H1 (cell line): ENCODE measurements at regions not wholly inside any gene's neighbourhood (a gene's known extent, or its start where the extent isn't known, plus 50 kb on each side); places are given as distances from the start of the nearest gene placed in this dataset.

ENCODE experiments used
- CTCF ChIA-PET: fragments of 300-600 bp; sonication (Branson Sonifier 250); formaldehyde crosslinking; loops from one replicate; lab custom pipeline; 2021; ENCODE audit not compliant: partially characterized antibody; lab: Charles Lee
- POLR2A ChIA-PET: fragments of 300-600 bp; sonication (Branson Sonifier 250); formaldehyde crosslinking; loops from one replicate; lab custom pipeline; 2021; ENCODE audit warnings: inconsistent platforms; ENCODE audit not compliant: partially characterized antibody; lab: Charles Lee
- DNase-seq, 2 experiments: peaks; one replicate each; pipeline versions ENCODE4 v3.0.0 to v3.0.0-alpha.2; 2010 to 2022; ENCODE audit warnings: low spot score in 2 of 2, low read depth in 1 of 2, mixed read lengths in 1 of 2
- FAIRE-seq: peaks from 2 replicates; lab custom pipeline; 2011; peaks lifted over from hg19 to GRCh38; lab: Jason Lieb, UNC
- H2AFZ ChIP-seq: 2 replicates; pipeline ENCODE4 v1.8.1; 2012; ENCODE audit warnings: low read length, inconsistent platforms
- H2AK5ac ChIP-seq: 2 replicates; pipeline ENCODE4 v1.6.1; 2013; ENCODE audit warnings: low read depth, low read length
- H2BK120ac ChIP-seq: replicated peaks from 2 replicates; pipeline ENCODE3; 2013; ENCODE audit warnings: low read depth, low read length, inconsistent platforms
- H2BK12ac ChIP-seq: 2 replicates; pipeline ENCODE4 v1.6.1; 2013; ENCODE audit warnings: low read depth, low read length
- H2BK15ac ChIP-seq: 2 replicates; pipeline ENCODE4 v1.6.1; 2013; ENCODE audit warnings: low read length
- H2BK20ac ChIP-seq: 2 replicates; pipeline ENCODE4 v1.6.1; 2013; ENCODE audit warnings: low read length
- H2BK5ac ChIP-seq: 2 replicates; pipeline ENCODE4 v1.6.1; 2013; ENCODE audit warnings: low read depth, low read length
- H3K14ac ChIP-seq: 2 replicates; pipeline ENCODE4 v1.6.1; 2013; ENCODE audit warnings: inconsistent platforms; ENCODE audit not compliant: insufficient read length
- H3K18ac ChIP-seq: 2 replicates; pipeline ENCODE4 v1.6.1; 2013; ENCODE audit warnings: low read length; ENCODE audit errors: extremely low read depth
- H3K23ac ChIP-seq: 2 replicates; pipeline ENCODE4 v1.6.1; 2013; ENCODE audit warnings: inconsistent platforms; ENCODE audit not compliant: insufficient read length
- H3K23me2 ChIP-seq: 2 replicates; pipeline ENCODE4 v1.6.1; 2013; ENCODE audit warnings: low read depth, low read length
- H3K27ac ChIP-seq: 2 replicates; pipeline ENCODE4 v1.6.1; 2011; ENCODE audit warnings: low read depth, low read length, inconsistent platforms
- H3K27me3 ChIP-seq, 4 experiments: replicated peaks in 1 of 4; 1 replicate in 1 of 4; 2 replicates in 3 of 4; pipeline versions ENCODE4 v1.6.1 to v1.8.1; 2011 to 2013; ENCODE audit warnings: low read length in 3 of 4, mild to moderate bottlenecking in 3 of 4, inconsistent platforms in 2 of 4, mixed read lengths in 2 of 4, moderate library complexity in 1 of 4; ENCODE audit not compliant: control insufficient read depth in 3 of 4, insufficient read depth in 3 of 4; ENCODE audit errors: extremely low read depth in 1 of 4
- H3K36me3 ChIP-seq, 4 experiments: 2 replicates each; pipeline versions ENCODE4 v1.6.1 to v1.8.1; 2011 to 2013; ENCODE audit warnings: mild to moderate bottlenecking in 4 of 4, low read length in 3 of 4, moderate library complexity in 2 of 4, control low read depth in 1 of 4, inconsistent platforms in 1 of 4; ENCODE audit not compliant: insufficient read depth in 4 of 4, control insufficient read depth in 2 of 4
- H3K4ac ChIP-seq: replicated peaks from 2 replicates; pipeline ENCODE3; 2013; ENCODE audit warnings: low read length, low read depth, mixed read lengths, inconsistent platforms; ENCODE audit not compliant: insufficient read length
- H3K4me1 ChIP-seq, 4 experiments: replicated peaks in 1 of 4; 1 replicate in 1 of 4; 2 replicates in 3 of 4; pipeline versions ENCODE4 v1.6.1 to v1.8.1; 2011 to 2013; ENCODE audit warnings: low read length in 3 of 4, inconsistent platforms in 2 of 4, mixed read lengths in 1 of 4; ENCODE audit not compliant: insufficient read depth in 4 of 4, control insufficient read depth in 3 of 4
- H3K4me2 ChIP-seq, 2 experiments: 2 replicates each; pipeline versions ENCODE4 v1.6.1 to v1.8.1; 2011 to 2013; ENCODE audit warnings: low read depth in 2 of 2, low read length in 2 of 2, control low read depth in 1 of 2, inconsistent platforms in 1 of 2, mild to moderate bottlenecking in 1 of 2; ENCODE audit not compliant: insufficient read depth in 1 of 2
- H3K4me3 ChIP-seq, 4 experiments: fragments of 200-600, 300-600 bp in 1 of 4; sonication (generic), shearing (Covaris generic), sonication (Bioruptor Twin) in 1 of 4; 2 replicates each; pipeline versions ENCODE4 v1.5.1 to v1.8.1; 2011 to 2016; ENCODE audit warnings: low read length in 4 of 4, low read depth in 3 of 4, control low read depth in 2 of 4, inconsistent platforms in 2 of 4, mild to moderate bottlenecking in 2 of 4, mixed read lengths in 1 of 4, moderate library complexity in 1 of 4; ENCODE audit not compliant: insufficient read depth in 2 of 4; ENCODE audit errors: extremely low read depth in 1 of 4
- H3K56ac ChIP-seq: replicated peaks from 2 replicates; pipeline ENCODE3; 2013; ENCODE audit warnings: low read depth, mild to moderate bottlenecking, mixed read lengths, low read length, inconsistent platforms; ENCODE audit not compliant: insufficient read length
- H3K79me1 ChIP-seq: 2 replicates; pipeline ENCODE4 v1.6.1; 2013; ENCODE audit warnings: low read depth, low read length, control low read depth
- H3K79me2 ChIP-seq, 2 experiments: 2 replicates each; pipeline versions ENCODE4 v1.6.1 to v1.8.1; 2012 to 2013; ENCODE audit warnings: low read length in 2 of 2, mild to moderate bottlenecking in 2 of 2, inconsistent platforms in 1 of 2; ENCODE audit not compliant: insufficient read depth in 2 of 2, control insufficient read depth in 1 of 2
- H3K9ac ChIP-seq, 4 experiments: replicated peaks in 1 of 4; 1 replicate in 1 of 4; 2 replicates in 3 of 4; pipeline versions ENCODE4 v1.6.1 to v1.8.1; 2011 to 2013; ENCODE audit warnings: low read depth in 3 of 4, low read length in 3 of 4, control low read depth in 2 of 4, mild to moderate bottlenecking in 2 of 4, moderate library complexity in 2 of 4, inconsistent platforms in 1 of 4; ENCODE audit errors: extremely low read depth in 1 of 4
- H3K9me3 ChIP-seq, 2 experiments: 2 replicates each; pipeline versions ENCODE4 v1.6.1 to v1.8.1; 2012 to 2013; ENCODE audit warnings: mild to moderate bottlenecking in 2 of 2, moderate library complexity in 2 of 2, control low read depth in 1 of 2, inconsistent platforms in 1 of 2, low read depth in 1 of 2, low read length in 1 of 2, mixed read lengths in 1 of 2; ENCODE audit not compliant: insufficient read depth in 2 of 2
- H4K20me1 ChIP-seq, 2 experiments: replicated peaks in 1 of 2; 2 replicates each; pipeline versions ENCODE3 to v1.8.1; 2011 to 2013; ENCODE audit warnings: inconsistent platforms in 2 of 2, low read length in 2 of 2, mild to moderate bottlenecking in 1 of 2; ENCODE audit not compliant: insufficient read depth in 2 of 2, control insufficient read depth in 1 of 2
- H4K5ac ChIP-seq: 2 replicates; pipeline ENCODE4 v1.6.1; 2013; ENCODE audit warnings: low read length, low read depth, mixed read lengths, inconsistent platforms; ENCODE audit not compliant: insufficient read length
- H4K8ac ChIP-seq: 2 replicates; pipeline ENCODE4 v1.8.0; 2013; ENCODE audit warnings: mild to moderate bottlenecking, moderate library complexity, low read length, inconsistent platforms; ENCODE audit not compliant: insufficient read depth; ENCODE audit errors: extremely low read depth
- H4K91ac ChIP-seq: replicated peaks from 2 replicates; pipeline ENCODE3; 2013; ENCODE audit warnings: low read length, mixed read lengths, inconsistent platforms; ENCODE audit not compliant: insufficient read length
- BACH1 ChIP-seq: IDR thresholded peaks from 2 replicates; pipeline ENCODE4 v1.6.1; 2012; ENCODE audit warnings: low read length, improper control_type of control experiment
- BCL11A ChIP-seq, 2 experiments: IDR thresholded peaks; one replicate each; pipeline ENCODE4 v1.6.1; 2011; ENCODE audit warnings: low read depth in 2 of 2, low read length in 2 of 2, mild to moderate bottlenecking in 2 of 2
- CEBPB ChIP-seq: IDR thresholded peaks from 2 replicates; pipeline ENCODE4 v1.6.1; 2012; ENCODE audit warnings: low read depth, low read length
- EZH2 ChIP-seq: fragments of 200-600 bp; sonication (generic); IDR thresholded peaks from 2 replicates; pipeline ENCODE4 v1.7.1; 2012; ENCODE audit warnings: low read depth, mild to moderate bottlenecking, moderate library complexity, low read length, inconsistent platforms; ENCODE audit not compliant: severe bottlenecking
- GTF2F1 ChIP-seq: IDR thresholded peaks from 2 replicates; pipeline ENCODE4 v1.6.1; 2012; ENCODE audit warnings: low read depth, low read length, improper control_type of control experiment, borderline replicate concordance
- HDAC6 ChIP-seq: IDR thresholded peaks from one replicate; pipeline ENCODE4 v1.7.1; 2012; ENCODE audit warnings: low read depth, mild to moderate bottlenecking, inconsistent platforms, low read length, moderate library complexity
- KDM1A ChIP-seq: fragments of 200-600, 300-600 bp; sonication (generic); IDR thresholded peaks from 2 replicates; pipeline ENCODE4 v1.7.1; 2016; ENCODE audit warnings: mild to moderate bottlenecking, low read length, borderline replicate concordance
- NRF1 ChIP-seq: IDR thresholded peaks from 2 replicates; pipeline ENCODE4 v1.6.1; 2011; ENCODE audit warnings: mild to moderate bottlenecking, low read depth, low read length, improper control_type of control experiment
- RAD21 ChIP-seq, 2 experiments: IDR thresholded peaks in 1 of 2; conservative IDR thresholded peaks in 1 of 2; 2 replicates each; pipeline ENCODE4 v1.6.1; 2011; ENCODE audit warnings: low read depth in 2 of 2, low read length in 2 of 2, improper control_type of control experiment in 1 of 2, inconsistent platforms in 1 of 2, mild to moderate bottlenecking in 1 of 2, moderate library complexity in 1 of 2
- RNF2 ChIP-seq: fragments of 200-900, 300-1000 bp; sonication (generic); IDR thresholded peaks from 2 replicates; pipeline ENCODE4 v1.7.1; 2016; ENCODE audit warnings: borderline replicate concordance, low read depth, mild to moderate bottlenecking, antibody characterized with exemption, low read length; ENCODE audit not compliant: poor library complexity, severe bottlenecking; ENCODE audit errors: missing control alignments
- SP2 ChIP-seq: IDR thresholded peaks from 2 replicates; pipeline ENCODE4 v1.6.1; 2012; ENCODE audit warnings: mild to moderate bottlenecking, low read length, inconsistent platforms
- TAF7 ChIP-seq: optimal IDR thresholded peaks from 2 replicates; pipeline ENCODE3; 2011; ENCODE audit warnings: low read depth, mild to moderate bottlenecking, inconsistent platforms, low read length, moderate library complexity, borderline replicate concordance
- TEAD4 ChIP-seq: IDR thresholded peaks from 2 replicates; pipeline ENCODE4 v1.6.1; 2012; ENCODE audit warnings: low read depth, low read length, inconsistent platforms, mixed read lengths
- WGBS, 2 experiments: shearing (Covaris generic) in 1 of 2; methylation state at CpG; one replicate each; pipeline versions ENCODE4 v1.1.6 to v1.1.7; 2013 to 2015; ENCODE audit warnings: low lambda C conversion rate in 2 of 2, mixed read lengths in 2 of 2, inconsistent platforms in 1 of 2, low coverage in 1 of 2, missing lambda C conversion rate in 1 of 2; ENCODE audit not compliant: insufficient replicate concordance in 2 of 2, insufficient coverage in 1 of 2, insufficient read length in 1 of 2; ENCODE audit errors: extremely low coverage in 1 of 2, missing lambda C conversion rate in 1 of 2; 5-methylcytosine and 5-hydroxymethylcytosine counted together

GRCh38 chr21:27953340-27954045, 986.6 kb upstream of the ADAMTS5 start:
- H3K4me3 ChIP-seq: no peak overlapping the region
- no peaks in the 10 kb centered on the region for H3K36me3 ChIP-seq
- FAIRE-seq (no peak), DNase-seq (no peak)
- CTCF ChIA-PET: interaction anchor here (0.6 kb wide), 1 partner anchor 568 kb away, joined by 3 read pairs; no protein-coding TSS in a partner anchor
- no peak overlapping the region for H2BK12ac ChIP-seq
- H2AFZ ChIP-seq: no peak overlapping the region
- no peak overlapping the region for H2BK120ac ChIP-seq
- H4K8ac ChIP-seq: no peak overlapping the region
- H3K79me1 ChIP-seq: no peaks in the 10 kb centered on the region
- H3K4ac ChIP-seq: no peak overlapping the region
- H3K56ac ChIP-seq: no peak overlapping the region
- H2AK5ac ChIP-seq: no peak overlapping the region
- H4K5ac ChIP-seq: no peak overlapping the region
- H3K4me2 ChIP-seq: no peak overlapping the region
- no peak overlapping the region for H2BK5ac ChIP-seq
- WGBS, 2 experiments: 87% methylated on average over 4 of the region's 4 CpGs; no CpG with 5 or more reads in 1 of the 2 experiments
- no peak overlapping the region for H3K14ac ChIP-seq
- no peak overlapping the region for H2BK15ac ChIP-seq
- no peak overlapping the region for H3K18ac ChIP-seq
- no peak overlapping the region for H2BK20ac ChIP-seq
- no peak overlapping the region for H3K23ac ChIP-seq
- no peaks in the 10 kb centered on the region for H4K20me1 ChIP-seq
- H3K79me2 ChIP-seq: no peaks in the 10 kb centered on the region
- POLR2A ChIA-PET: no interaction called here
- no peak overlapping the region for H4K91ac ChIP-seq
- H3K9me3 ChIP-seq: no peaks in the 10 kb centered on the region; a peak in 1 of 4 replicates
- no peak overlapping the region for H3K27ac ChIP-seq
- H3K23me2 ChIP-seq: no peaks in the 10 kb centered on the region; the same call in 1 of the 2 replicates
- no peaks in the 10 kb centered on the region; a peak in 1 of 7 replicates for H3K27me3 ChIP-seq
- no peak overlapping the region for H3K9ac ChIP-seq
- no peaks in the 10 kb centered on the region; a peak in 1 of 7 replicates for H3K4me1 ChIP-seq
- no peak for TF ChIP-seq TEAD4
- TF ChIP-seq EZH2: no peak
- no peak for TF ChIP-seq BCL11A (IDR thresholded peaks at IDR 0.05; ENCODE audit: low read depth in 2 of 2, low read length in 2 of 2)
- TF ChIP-seq TAF7: no peak
- no peak for TF ChIP-seq HDAC6
- no peak for TF ChIP-seq SP2
- no peak for TF ChIP-seq RAD21 (IDR thresholded peaks at IDR 0.05 in 1 of 2, conservative IDR thresholded peaks at IDR 0.05 in 1 of 2; ENCODE audit: low read depth in 2 of 2, low read length in 2 of 2)
- TF ChIP-seq KDM1A: no peak
- TF ChIP-seq BACH1: no peak
- no peak for TF ChIP-seq CEBPB
- no peak for TF ChIP-seq GTF2F1
- no peak for TF ChIP-seq NRF1
- TF ChIP-seq RNF2: no peak
